ENCODE measurements at regions not wholly inside any gene's neighbourhood (a gene's known extent, or its start where the extent isn't known, plus 50 kb on each side); places are given as distances from the start of the nearest gene placed in this dataset.
A peak's percentile ranks its signal among the peaks of the same experiment; 100 is the strongest.

- DNase-seq: peak; percentile 6
Measured at GRCh38 chr17:83178533-83179304, 99.3 kb downstream of the METRNL start.

- no peak for DNase-seq
Measured at GRCh38 chr17:83179374-83179773, 100.0 kb downstream of the METRNL start.

DNA sequence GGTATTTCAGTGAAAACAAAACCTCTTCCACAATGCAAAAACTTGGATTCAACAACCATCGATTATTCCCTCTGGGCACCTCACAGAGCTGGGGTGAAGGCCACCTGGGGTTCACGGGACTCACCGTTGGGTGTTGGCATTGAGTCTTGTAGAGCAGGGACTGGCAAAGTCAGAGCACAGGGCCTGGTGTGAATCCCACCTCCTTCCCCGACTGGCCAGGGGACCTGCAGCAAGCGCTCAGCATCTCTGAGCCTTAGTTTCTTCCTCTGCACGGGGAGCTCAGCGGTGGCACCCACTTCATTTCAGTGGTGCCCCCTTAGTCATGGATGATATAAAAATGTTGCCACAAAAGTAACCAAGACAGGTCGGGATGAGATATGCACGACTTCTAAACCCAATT, 100.4 kb downstream of the METRNL start:
- DNase-seq: no peak

DNA sequence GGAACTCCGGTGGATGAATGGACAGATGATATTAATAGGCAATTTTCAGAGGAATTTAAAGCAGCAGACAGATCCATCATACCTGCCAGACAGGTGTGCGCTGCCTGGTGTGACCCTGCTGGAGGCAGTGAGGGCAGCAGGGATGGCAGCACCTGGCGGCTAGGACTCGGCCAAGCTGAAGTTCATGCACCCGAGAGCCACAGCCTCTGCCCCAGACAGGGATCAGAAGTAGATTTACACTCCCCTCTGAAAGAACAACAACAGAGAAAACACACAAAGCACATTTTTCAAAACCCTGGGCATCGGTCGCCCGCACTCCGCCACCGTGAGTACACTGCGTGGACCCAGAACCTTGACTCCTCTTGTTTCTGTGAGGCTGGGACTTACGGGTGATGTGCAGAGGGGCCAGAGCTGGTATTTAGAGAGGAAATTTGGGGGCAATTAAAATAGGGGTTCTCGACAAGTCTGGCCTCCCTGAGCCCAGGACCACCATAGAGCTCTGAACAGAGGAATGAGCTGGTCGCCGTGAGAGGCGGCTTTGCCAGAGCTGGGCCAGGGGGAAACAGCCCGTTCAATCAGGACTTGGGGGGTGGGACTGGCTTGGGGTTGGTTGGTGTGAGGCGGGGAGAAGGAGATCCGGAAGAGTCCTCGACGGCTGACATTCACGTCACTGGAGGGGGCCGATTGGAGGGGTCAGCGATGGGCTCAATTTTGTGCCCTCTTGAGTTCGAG, 101.0 kb downstream of the METRNL start:
- DNase-seq: no peak

- DNase-seq: no peak
Measured at GRCh38 chr17:83180996-83181481, 101.6 kb downstream of the METRNL start.

GRCh38 chr17:83181991-83182619, 102.7 kb downstream of the METRNL start:
- no peak for DNase-seq

GRCh38 chr17:83182620-83183101, 103.3 kb downstream of the METRNL start:
- DNase-seq: peak; percentile 2

GRCh38 chr17:83183145-83183948, 103.9 kb downstream of the METRNL start:
- peak; percentile 3 for DNase-seq

DNA sequence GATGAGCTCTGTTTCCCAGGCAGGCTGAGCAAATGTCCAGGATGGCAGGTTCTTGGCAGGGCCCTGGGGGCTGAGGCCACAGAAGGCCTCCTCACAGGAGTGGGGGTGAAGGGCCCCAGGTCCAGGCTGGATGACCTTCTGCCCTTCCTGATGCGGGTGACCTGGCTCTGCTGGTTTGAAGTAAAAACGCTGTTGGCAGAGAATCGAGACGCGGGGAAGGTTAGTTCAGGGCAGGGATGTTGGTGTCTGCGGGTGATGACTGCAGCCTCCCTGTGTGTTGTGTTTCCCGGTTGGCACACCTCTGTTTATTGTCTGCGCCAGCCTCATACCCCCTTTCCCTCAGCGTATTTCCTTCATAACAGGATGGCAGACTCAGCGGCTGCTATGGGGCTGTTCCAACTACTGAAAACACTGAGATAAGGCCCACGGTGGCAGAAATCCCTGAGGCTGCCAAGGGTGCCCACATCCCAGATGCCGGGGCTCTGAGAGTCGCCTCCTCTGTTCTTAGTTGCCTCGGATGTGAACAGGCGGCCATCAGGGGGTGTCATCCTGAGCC, 104.6 kb downstream of the METRNL start:
- DNase-seq: peak; percentile 1

- peak; percentile 5 for DNase-seq
Measured at GRCh38 chr17:83185023-83186002, 105.9 kb downstream of the METRNL start.

DNA sequence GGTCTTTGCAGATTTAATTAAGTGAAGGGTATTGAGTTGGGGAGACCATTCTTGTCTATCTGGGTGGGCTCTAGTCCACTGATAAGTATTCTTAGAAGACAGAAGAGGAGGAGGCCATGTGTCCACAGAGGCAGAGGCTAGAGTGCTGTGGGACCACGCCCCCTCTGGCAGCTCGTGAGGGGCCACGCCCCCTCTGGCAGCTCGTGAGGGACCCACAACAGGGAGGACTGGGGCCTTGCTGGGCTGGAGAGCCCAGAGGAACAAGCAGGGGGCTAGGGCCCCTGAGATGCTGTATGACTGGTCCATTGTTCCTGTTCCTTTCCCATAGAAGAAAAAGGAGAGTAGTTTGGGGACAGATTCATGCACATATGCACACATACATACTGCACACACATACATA, 106.8 kb downstream of the METRNL start:
- DNase-seq: peak; percentile 5

GRCh38 chr17:83186751-83187421, 107.5 kb downstream of the METRNL start:
- peak; percentile 3 for DNase-seq

DNA sequence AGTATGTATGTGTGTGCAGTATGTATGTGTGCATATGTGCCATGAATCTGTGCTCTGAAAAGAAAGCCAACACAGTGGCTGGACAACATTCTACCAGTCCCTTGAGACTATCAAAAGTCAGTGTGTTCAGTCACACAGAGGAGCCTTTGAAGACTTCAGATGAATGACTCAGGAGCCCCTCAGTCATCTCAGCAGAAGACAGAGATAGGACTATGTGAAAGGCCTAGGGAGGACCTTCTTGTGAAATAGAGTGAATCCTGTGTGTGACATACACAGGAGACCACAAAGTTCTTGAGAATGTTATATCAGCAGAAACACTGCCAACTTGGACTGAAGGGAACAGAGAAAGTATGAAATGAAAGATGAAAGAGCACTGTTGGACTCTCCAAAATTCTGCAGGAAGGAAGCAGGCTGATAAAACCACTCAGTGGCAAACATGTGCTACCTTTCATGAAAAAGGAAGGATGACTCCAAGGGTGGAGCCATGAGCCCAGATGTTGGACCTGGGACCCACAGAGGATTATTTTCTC, 108.4 kb downstream of the METRNL start:
- DNase-seq: no peak

- DNase-seq: peak; percentile 3
Measured at GRCh38 chr17:83189044-83190003, 109.9 kb downstream of the METRNL start.

- DNase-seq: no peak
Measured at GRCh38 chr17:83190004-83190385, 110.6 kb downstream of the METRNL start.

- peak; percentile 8 for DNase-seq
Measured at GRCh38 chr17:83190601-83191387, 111.4 kb downstream of the METRNL start.

DNA sequence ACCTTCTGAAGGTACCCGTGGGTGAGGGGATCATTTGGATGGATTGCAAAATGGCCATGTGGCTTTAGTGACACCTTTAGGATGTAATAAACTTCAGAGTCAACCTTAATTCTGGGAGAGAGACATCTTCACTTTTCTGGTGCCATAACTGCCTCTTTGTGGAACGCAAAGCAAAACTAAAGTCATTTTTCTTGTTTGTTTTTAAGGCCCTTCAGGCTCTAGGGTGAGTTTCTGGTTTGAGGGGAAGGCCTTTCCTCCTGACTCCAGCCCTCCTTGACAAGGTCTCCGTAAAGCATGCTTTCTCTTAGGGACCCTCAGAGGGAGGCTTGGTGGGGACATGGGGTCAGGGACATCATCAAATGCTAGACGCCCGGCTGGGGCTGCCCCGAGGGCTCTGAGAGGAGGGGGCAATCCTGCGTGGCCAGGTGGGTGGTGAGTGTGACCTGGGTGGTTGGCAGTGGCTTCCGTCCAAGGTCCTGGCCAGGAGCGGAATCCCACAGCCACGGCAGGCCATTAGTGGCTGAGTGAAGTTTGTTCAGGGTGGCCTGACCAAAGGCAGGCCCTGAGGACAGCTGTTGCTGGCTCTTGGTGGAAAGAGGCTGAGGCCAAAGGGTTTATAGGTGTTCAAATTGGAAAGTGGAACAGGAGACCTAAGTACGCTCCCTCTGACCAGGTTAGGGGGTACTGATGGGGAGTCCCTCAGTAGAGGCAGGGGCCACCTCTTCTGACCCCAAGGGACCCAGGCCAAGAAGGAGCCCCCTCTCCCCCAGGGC, 112.2 kb downstream of the METRNL start:
- DNase-seq: peak; percentile 1

Measured in activated naive CD4-positive, alpha-beta T cell treated with anti-CD3 and anti-CD28 coated beads, Interleukin-2, amount 50 U/mL, for 16 hours (primary cell).